Uterus (tissue), 2 donors: ENCODE measurements at regions not wholly inside any gene's neighbourhood (a gene's known extent, or its start where the extent isn't known, plus 50 kb on each side); places are given as distances from the start of the nearest gene placed in this dataset.

ENCODE experiments used
- POLR2A ChIP-seq, 2 donors: fragments of 450-650 bp; IDR thresholded peaks; one replicate each; pipeline ENCODE4 v1.6.1; 2016; ENCODE audit warnings: antibody characterized with exemption in 2 of 2, mild to moderate bottlenecking in 1 of 2, moderate library complexity in 1 of 2
- TF ChIP-seq, protein P1 (sequence below), 4 experiments: fragments of 200-600 bp in 2 of 4; fragments of 450-650 bp in 2 of 4; sonication (generic) in 2 of 4; IDR thresholded peaks; one replicate each; pipeline ENCODE4 v1.5.1; 2016 to 2019; ENCODE audit warnings: antibody characterized with exemption in 4 of 4, mild to moderate bottlenecking in 2 of 4, moderate library complexity in 1 of 4

DNA sequence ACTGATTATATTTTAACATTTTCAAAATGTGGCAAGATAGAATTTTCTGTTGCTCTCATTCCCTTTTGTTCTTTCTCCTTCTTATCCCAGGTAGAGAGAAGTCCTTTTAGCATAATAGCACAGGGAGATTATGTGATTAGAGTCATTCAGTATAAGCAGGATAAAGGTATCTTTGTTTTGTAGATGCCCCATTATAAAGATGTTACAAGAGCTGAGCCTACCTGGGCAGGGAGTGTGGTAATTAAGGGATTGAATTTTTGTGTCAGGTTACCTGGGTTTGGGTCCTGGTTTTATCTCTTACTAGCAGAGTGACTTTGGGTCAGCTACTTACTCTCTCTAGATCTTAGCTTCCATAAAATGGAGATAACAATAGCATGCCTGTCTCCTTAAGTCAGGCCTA lies 536.5 kb downstream of the TMEM135 start:
- TF ChIP-seq, protein P1, sequence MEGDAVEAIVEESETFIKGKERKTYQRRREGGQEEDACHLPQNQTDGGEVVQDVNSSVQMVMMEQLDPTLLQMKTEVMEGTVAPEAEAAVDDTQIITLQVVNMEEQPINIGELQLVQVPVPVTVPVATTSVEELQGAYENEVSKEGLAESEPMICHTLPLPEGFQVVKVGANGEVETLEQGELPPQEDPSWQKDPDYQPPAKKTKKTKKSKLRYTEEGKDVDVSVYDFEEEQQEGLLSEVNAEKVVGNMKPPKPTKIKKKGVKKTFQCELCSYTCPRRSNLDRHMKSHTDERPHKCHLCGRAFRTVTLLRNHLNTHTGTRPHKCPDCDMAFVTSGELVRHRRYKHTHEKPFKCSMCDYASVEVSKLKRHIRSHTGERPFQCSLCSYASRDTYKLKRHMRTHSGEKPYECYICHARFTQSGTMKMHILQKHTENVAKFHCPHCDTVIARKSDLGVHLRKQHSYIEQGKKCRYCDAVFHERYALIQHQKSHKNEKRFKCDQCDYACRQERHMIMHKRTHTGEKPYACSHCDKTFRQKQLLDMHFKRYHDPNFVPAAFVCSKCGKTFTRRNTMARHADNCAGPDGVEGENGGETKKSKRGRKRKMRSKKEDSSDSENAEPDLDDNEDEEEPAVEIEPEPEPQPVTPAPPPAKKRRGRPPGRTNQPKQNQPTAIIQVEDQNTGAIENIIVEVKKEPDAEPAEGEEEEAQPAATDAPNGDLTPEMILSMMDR (IDR thresholded peaks at IDR 0.05), result no peak
- no peak for TF ChIP-seq POLR2A (IDR thresholded peaks at IDR 0.05)
